Spleen (tissue), 7 donors: ENCODE measurements at regions not wholly inside any gene's neighbourhood (a gene's known extent, or its start where the extent isn't known, plus 50 kb on each side); places are given as distances from the start of the nearest gene placed in this dataset.

ENCODE experiments used
- CTCF ChIP-seq, 11 experiments: fragments of 200-600 bp in 7 of 11; fragments of 450-650 bp in 4 of 11; sonication (generic) in 4 of 11; IDR thresholded peaks in 8 of 11; conservative IDR thresholded peaks in 3 of 11; 1 replicate in 7 of 11; 2 replicates in 4 of 11; pipeline versions ENCODE4 v1.4.0 to v1.8.0; 2016 to 2021; ENCODE audit warnings: antibody characterized with exemption in 11 of 11, inconsistent platforms in 4 of 11, mild to moderate bottlenecking in 1 of 11
- POLR2A ChIP-seq, 3 donors: fragments of 450-650 bp; IDR thresholded peaks; one replicate each; pipeline ENCODE4 v1.5.1; 2017; ENCODE audit warnings: antibody characterized with exemption in 3 of 3, mild to moderate bottlenecking in 1 of 3
- donor health status: DM: no; HTN: no; CAD: no; lungs with moderate emphysema.
- donor health status: DM: no; HTN: no; CAD: no.
- donor health status: DM: no; HTN: no; CAD: no.

- no peak for TF ChIP-seq CTCF (IDR thresholded peaks at IDR 0.05 in 8 of 11, conservative IDR thresholded peaks at IDR 0.05 in 3 of 11)
- TF ChIP-seq POLR2A (IDR thresholded peaks at IDR 0.05) = no peak
These were observed 128.2 kb upstream of the PRSS16 start for GRCh38 chr6:27119329-27119728.
